Kidney (tissue), 13 donors: ENCODE measurements at regions not wholly inside any gene's neighbourhood (a gene's known extent, or its start where the extent isn't known, plus 50 kb on each side); places are given as distances from the start of the nearest gene placed in this dataset.

ENCODE experiments used
- DNase-seq, 5 donors: peaks; one replicate each; pipeline ENCODE4 v3.0.0-alpha.2; 2013 to 2020
- FAIRE-seq: peaks from 2 replicates; lab custom pipeline; 2012; peaks lifted over from hg19 to GRCh38; lab: Jason Lieb, UNC
- H3K27ac ChIP-seq, 2 donors: one replicate each; pipeline ENCODE4 v1.7.0; 2013; ENCODE audit warnings: low read depth in 2 of 2, low read length in 2 of 2, inconsistent platforms in 1 of 2
- H3K27me3 ChIP-seq: one replicate; pipeline ENCODE4 v1.7.1; 2013; ENCODE audit warnings: low read length, inconsistent platforms; ENCODE audit not compliant: control insufficient read depth, insufficient read depth
- H3K36me3 ChIP-seq, 3 donors: one replicate each; pipeline versions ENCODE4 v1.7.0 to v1.7.1; 2013; ENCODE audit warnings: low read length in 3 of 3, control low read depth in 1 of 3, inconsistent platforms in 1 of 3; ENCODE audit not compliant: insufficient read depth in 3 of 3, control insufficient read depth in 2 of 3
- H3K4me1 ChIP-seq, 3 donors: one replicate each; pipeline versions ENCODE4 v1.7.0 to v1.7.1; 2013; ENCODE audit warnings: low read length in 3 of 3, inconsistent platforms in 1 of 3, low read depth in 1 of 3; ENCODE audit not compliant: control insufficient read depth in 2 of 3, insufficient read depth in 2 of 3
- H3K4me3 ChIP-seq, 3 donors: one replicate each; pipeline versions ENCODE4 v1.7.0 to v1.8.1; 2013; ENCODE audit warnings: low read length in 3 of 3, control low read depth in 1 of 3, inconsistent platforms in 1 of 3
- H3K9ac ChIP-seq, 3 donors: one replicate each; pipeline versions ENCODE4 v1.7.0 to v1.7.1; 2013; ENCODE audit warnings: low read length in 3 of 3, control low read depth in 1 of 3, inconsistent platforms in 1 of 3
- H3K9me3 ChIP-seq, 3 donors: one replicate each; pipeline versions ENCODE4 v1.7.0 to v1.7.1; 2013; ENCODE audit warnings: low read length in 3 of 3, control low read depth in 1 of 3, inconsistent platforms in 1 of 3; ENCODE audit not compliant: control insufficient read depth in 2 of 3, insufficient read depth in 1 of 3
- CTCF ChIP-seq: IDR thresholded peaks from 3 replicates; pipeline ENCODE4 v1.5.1; 2012; ENCODE audit warnings: mild to moderate bottlenecking, moderate library complexity, borderline replicate concordance; ENCODE audit not compliant: insufficient read depth; ENCODE audit errors: extremely low read depth
- intact Hi-C: fragments of 100-400 bp; cut with DNase I; formaldehyde crosslinking; loops from one replicate; pipeline ENCODE4 v1.11.1; 2022
- donor health status: control.
- donor health status: control.
- donor health status: control.
- donor health status: control.
- donor health status: control.
- donor health status: DM: yes; HTN: yes; CAD: no.
- donor health status: Normal renal cell carcinoma (clear cell type).

- no peaks in the 10 kb centered on the region for H3K4me1 ChIP-seq
- H3K27me3 ChIP-seq, result no peaks in the 10 kb centered on the region
- intact Hi-C loops, result no loop called here
- DNase-seq (no peak), FAIRE-seq (no peak)
- H3K9ac ChIP-seq, result no peak overlapping the region
- no peak overlapping the region for H3K4me3 ChIP-seq
- H3K9me3 ChIP-seq, result no peaks in the 10 kb centered on the region
- TF ChIP-seq CTCF, result no peak
- H3K36me3 ChIP-seq, result no peaks in the 10 kb centered on the region
- H3K27ac ChIP-seq, result no peak overlapping the region
These were observed 89.4 kb upstream of the PTBP2 start for GRCh38 chr1:96632045-96632664.

GRCh38 chr1:96633695-96634094, 87.9 kb upstream of the PTBP2 start:
- H3K36me3 ChIP-seq, result no peaks in the 10 kb centered on the region
- no peak overlapping the region for H3K4me3 ChIP-seq
- FAIRE-seq (no peak), DNase-seq (no peak)
- TF ChIP-seq CTCF, result no peak
- H3K9ac ChIP-seq, result no peak overlapping the region
- H3K27ac ChIP-seq, result no peak overlapping the region
- no peaks in the 10 kb centered on the region for H3K27me3 ChIP-seq
- intact Hi-C loops, result no loop called here
- no peaks in the 10 kb centered on the region for H3K9me3 ChIP-seq
- H3K4me1 ChIP-seq, result no peaks in the 10 kb centered on the region

- Histone ChIP-seq H3K27ac (no peak overlapping the region), H3K9me3 (no peaks in the 10 kb centered on the region), H3K9ac (no peak overlapping the region), H3K27me3 (no peaks in the 10 kb centered on the region), H3K36me3 (no peaks in the 10 kb centered on the region), H3K4me1 (no peaks in the 10 kb centered on the region), H3K4me3 (no peak overlapping the region)
- no peak for DNase-seq
- intact Hi-C loops, result no loop called here
- no peak for FAIRE-seq
- no peak for TF ChIP-seq CTCF
These were observed 86.7 kb upstream of the PTBP2 start for GRCh38 chr1:96634883-96635282.

- intact Hi-C loops, result no loop called here
- Histone ChIP-seq H3K9ac (no peak overlapping the region), H3K27me3 (no peaks in the 10 kb centered on the region), H3K27ac (no peak overlapping the region), H3K9me3 (no peaks in the 10 kb centered on the region), H3K4me3 (no peak overlapping the region), H3K36me3 (no peaks in the 10 kb centered on the region), H3K4me1 (no peaks in the 10 kb centered on the region)
- DNase-seq (no peak), FAIRE-seq (no peak)
- TF ChIP-seq CTCF, result no peak
These were observed 80.3 kb upstream of the PTBP2 start for GRCh38 chr1:96641282-96641681.
